B cell (primary cell): ENCODE measurements at regions not wholly inside any gene's neighbourhood (a gene's known extent, or its start where the extent isn't known, plus 50 kb on each side); places are given as distances from the start of the nearest gene placed in this dataset.

Experiments
- ATAC-seq: fragments of 200-7000 bp; cut with Tn5 transposase; one replicate; pipeline ENCODE4 v1.10.0; 2021; ENCODE audit warnings: low read depth, mild to moderate bottlenecking, moderate number of reproducible peaks, moderate library complexity
- CTCF ChIA-PET: fragments of 350-600 bp; sonication (Branson Sonifier 250); formaldehyde crosslinking; loops from one replicate; lab custom pipeline; 2021; ENCODE audit warnings: antibody characterized with exemption, inconsistent platforms; lab: Charles Lee
- POLR2A ChIA-PET: fragments of 350-600 bp; sonication (Branson Sonifier 250); formaldehyde crosslinking; loops from one replicate; lab custom pipeline; 2021; ENCODE audit warnings: antibody characterized with exemption; lab: Charles Lee
- DNase-seq: peaks from one replicate; pipeline ENCODE4 v3.0.0; 2013
- H2AFZ ChIP-seq: 2 replicates; pipeline ENCODE4 v1.6.1; 2012; ENCODE audit warnings: mild to moderate bottlenecking, low read depth, low read length; ENCODE audit not compliant: insufficient read depth, poor library complexity, severe bottlenecking
- H3K27ac ChIP-seq, 2 donors: 1 replicate in 1 of 2; 2 replicates in 1 of 2; pipeline ENCODE4 v1.5.1; 2012 to 2013; ENCODE audit warnings: low read length in 2 of 2, mild to moderate bottlenecking in 2 of 2, moderate library complexity in 1 of 2
- H3K27me3 ChIP-seq, 4 experiments: fragments of 200-600 bp in 1 of 4; sonication (generic) in 1 of 4; replicated peaks in 1 of 4; 1 replicate in 2 of 4; 2 replicates in 2 of 4; pipeline versions ENCODE4 v1.6.1 to v1.7.0; 2013 to 2016; ENCODE audit warnings: low read length in 3 of 4, mild to moderate bottlenecking in 2 of 4, mixed read lengths in 1 of 4, moderate library complexity in 1 of 4; ENCODE audit not compliant: insufficient read depth in 4 of 4, control insufficient read depth in 3 of 4; ENCODE audit errors: control extremely low read depth in 1 of 4
- H3K36me3 ChIP-seq, 2 experiments: replicated peaks in 1 of 2; 1 replicate in 1 of 2; 2 replicates in 1 of 2; pipeline versions ENCODE4 v1.6.1 to v1.7.1; 2013; ENCODE audit warnings: low read length in 1 of 2; ENCODE audit not compliant: insufficient read depth in 2 of 2, control insufficient read depth in 1 of 2; ENCODE audit errors: control extremely low read depth in 1 of 2, extremely low read depth in 1 of 2
- H3K4me1 ChIP-seq, 2 donors: fragments of 200-600 bp in 1 of 2; sonication (generic) in 1 of 2; 1 replicate in 1 of 2; 2 replicates in 1 of 2; pipeline versions ENCODE4 v1.5.1 to v1.6.1; 2013 to 2017; ENCODE audit warnings: low read length in 2 of 2; ENCODE audit not compliant: control insufficient read depth in 2 of 2, insufficient read depth in 2 of 2
- H3K4me2 ChIP-seq: replicated peaks from 2 replicates; pipeline ENCODE3; 2012; ENCODE audit warnings: mild to moderate bottlenecking, low read depth, low read length; ENCODE audit not compliant: poor library complexity, severe bottlenecking
- H3K4me3 ChIP-seq, 5 experiments: fragments of 200-600 bp in 1 of 5; sonication (generic) in 1 of 5; 1 replicate in 3 of 5; 2 replicates in 2 of 5; pipeline versions ENCODE4 v1.5.1 to v1.7.0; 2011 to 2016; ENCODE audit warnings: low read length in 4 of 5, mild to moderate bottlenecking in 4 of 5, low read depth in 2 of 5, control low read depth in 1 of 5, moderate library complexity in 1 of 5; ENCODE audit not compliant: insufficient read depth in 1 of 5; ENCODE audit errors: control extremely low read depth in 1 of 5, extremely low read depth in 1 of 5
- H3K79me2 ChIP-seq: fragments of 200-600 bp; sonication (generic); one replicate; pipeline ENCODE4 v1.6.0; 2016; ENCODE audit warnings: low read length; ENCODE audit not compliant: control insufficient read depth, insufficient read depth
- H3K9ac ChIP-seq: fragments of 200-600 bp; sonication (generic); 2 replicates; pipeline ENCODE4 v1.6.1; 2017; ENCODE audit warnings: mild to moderate bottlenecking, low read length, moderate library complexity
- H3K9me3 ChIP-seq, 3 donors: one replicate each; pipeline versions ENCODE4 v1.6.1 to v1.7.1; 2013; ENCODE audit warnings: low read length in 2 of 3; ENCODE audit not compliant: control insufficient read depth in 2 of 3, insufficient read depth in 1 of 3; ENCODE audit errors: control extremely low read depth in 1 of 3
- H4K20me1 ChIP-seq: 2 replicates; pipeline ENCODE4 v1.6.0; 2012; ENCODE audit warnings: mild to moderate bottlenecking, low read length; ENCODE audit not compliant: insufficient read depth, control insufficient read depth, poor library complexity, severe bottlenecking
- H3K27ac Mint-ChIP-seq: one replicate; pipeline ENCODE4 v1.8.0; 2021; ENCODE audit warnings: mixed read lengths
- H3K27me3 Mint-ChIP-seq: one replicate; pipeline ENCODE4 v1.8.0; 2021; ENCODE audit warnings: mixed read lengths
- H3K4me1 Mint-ChIP-seq: one replicate; pipeline ENCODE4 v1.8.0; 2021; ENCODE audit warnings: mixed read lengths
- H3K4me3 Mint-ChIP-seq: one replicate; pipeline ENCODE4 v1.8.0; 2021; ENCODE audit warnings: mixed read lengths
- H3K9me3 Mint-ChIP-seq: one replicate; pipeline ENCODE4 v1.8.0; 2022; ENCODE audit warnings: mixed read lengths; ENCODE audit not compliant: insufficient read depth
- EZH2 ChIP-seq: IDR thresholded peaks from 2 replicates; pipeline ENCODE4 v1.6.1; 2012; ENCODE audit warnings: borderline replicate concordance, low read depth, mild to moderate bottlenecking, moderate library complexity, low read length; ENCODE audit not compliant: insufficient read depth, poor library complexity, severe bottlenecking
- WGBS: methylation state at CpG from one replicate; pipeline ENCODE4 v1.1.5; 2013; ENCODE audit warnings: missing lambda C conversion rate; ENCODE audit not compliant: insufficient coverage; 5-methylcytosine and 5-hydroxymethylcytosine counted together
- intact Hi-C: fragments of 100-400 bp; cut with micrococcal nuclease; formaldehyde crosslinking; loops from one replicate; pipeline ENCODE4 v1.10.0; 2022
- TF ChIP-seq, protein P1 (sequence below): fragments of 200-600 bp; IDR thresholded peaks from one replicate; pipeline ENCODE4 v1.8.0; 2022; ENCODE audit warnings: antibody characterized with exemption, mild to moderate bottlenecking

DNA sequence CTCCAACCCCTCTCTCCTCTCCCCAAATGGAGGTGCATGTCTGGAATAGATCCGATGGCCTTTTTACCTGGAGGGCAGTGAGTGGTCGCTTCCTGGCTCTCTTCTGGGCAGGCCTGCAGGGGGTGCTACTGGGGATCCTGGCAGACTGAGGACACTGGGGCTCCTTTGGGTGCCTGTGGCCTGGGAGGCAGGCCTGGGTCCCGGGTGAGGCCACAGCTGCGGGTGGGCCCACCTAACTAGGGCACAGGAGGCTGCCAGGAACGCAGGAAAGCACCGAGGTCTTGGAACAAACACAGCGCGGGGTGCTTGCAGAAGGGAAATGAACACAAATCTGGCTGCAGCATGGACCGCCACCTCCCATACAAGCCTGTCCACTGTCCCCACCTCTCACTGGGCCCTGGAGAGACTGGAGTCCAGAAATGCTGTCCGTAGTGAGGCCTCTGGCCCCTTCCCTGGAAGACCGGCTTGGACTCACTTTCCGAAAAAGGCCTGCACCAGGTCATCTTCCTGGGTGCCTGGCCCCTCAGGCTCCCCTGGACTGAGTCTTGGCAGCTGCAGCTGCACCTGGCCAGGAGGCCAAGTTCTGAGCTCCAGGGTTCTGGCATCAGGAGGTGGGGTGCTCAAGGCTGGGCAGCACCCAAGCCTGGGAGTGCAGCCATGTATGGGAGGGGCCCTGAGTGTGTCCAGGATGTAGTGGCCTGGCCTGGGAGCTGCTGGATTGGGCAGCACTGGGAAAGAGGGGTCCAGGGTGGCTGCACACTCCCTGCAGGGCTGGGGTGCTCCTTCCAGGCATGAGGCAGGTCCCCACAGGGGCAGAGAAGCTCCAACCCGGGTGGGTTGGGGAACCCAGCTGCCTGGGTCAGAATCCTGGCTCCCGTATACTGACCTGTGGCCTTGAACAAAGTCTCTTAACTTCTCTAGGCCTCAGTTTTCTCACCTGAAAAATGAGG, 195.1 kb downstream of the IRF8 start:
- no peak overlapping the region for H3K4me3 ChIP-seq
- no peaks in the 10 kb centered on the region for H3K27me3 Mint-ChIP-seq
- peaks cover 12 to 13% of the 10 kb centered on the region in 2 donors for H3K4me1 ChIP-seq
- no peak overlapping the region for H3K4me3 Mint-ChIP-seq
- no peaks in the 10 kb centered on the region for H3K9me3 Mint-ChIP-seq
- no peak overlapping the region for H3K27ac ChIP-seq
- WGBS = 68% methylated on average over 14 of the region's 14 CpGs
- no peak overlapping the region for H2AFZ ChIP-seq
- intact Hi-C loops = no loop called here
- H3K27me3 ChIP-seq = no peaks in the 10 kb centered on the region
- H3K27ac Mint-ChIP-seq = no peak overlapping the region
- DNase-seq = no peak
- H3K36me3 ChIP-seq = no peaks in the 10 kb centered on the region
- CTCF ChIA-PET = no interaction called here
- H3K9ac ChIP-seq = no peak overlapping the region
- no peaks in the 10 kb centered on the region for H3K79me2 ChIP-seq
- POLR2A ChIA-PET = no interaction called here
- H3K4me2 ChIP-seq = no peak overlapping the region
- H3K4me1 Mint-ChIP-seq = peaks cover 15% of the 10 kb centered on the region
- H3K9me3 ChIP-seq = no peaks in the 10 kb centered on the region
- H4K20me1 ChIP-seq = no peaks in the 10 kb centered on the region
- TF ChIP-seq, protein P1, sequence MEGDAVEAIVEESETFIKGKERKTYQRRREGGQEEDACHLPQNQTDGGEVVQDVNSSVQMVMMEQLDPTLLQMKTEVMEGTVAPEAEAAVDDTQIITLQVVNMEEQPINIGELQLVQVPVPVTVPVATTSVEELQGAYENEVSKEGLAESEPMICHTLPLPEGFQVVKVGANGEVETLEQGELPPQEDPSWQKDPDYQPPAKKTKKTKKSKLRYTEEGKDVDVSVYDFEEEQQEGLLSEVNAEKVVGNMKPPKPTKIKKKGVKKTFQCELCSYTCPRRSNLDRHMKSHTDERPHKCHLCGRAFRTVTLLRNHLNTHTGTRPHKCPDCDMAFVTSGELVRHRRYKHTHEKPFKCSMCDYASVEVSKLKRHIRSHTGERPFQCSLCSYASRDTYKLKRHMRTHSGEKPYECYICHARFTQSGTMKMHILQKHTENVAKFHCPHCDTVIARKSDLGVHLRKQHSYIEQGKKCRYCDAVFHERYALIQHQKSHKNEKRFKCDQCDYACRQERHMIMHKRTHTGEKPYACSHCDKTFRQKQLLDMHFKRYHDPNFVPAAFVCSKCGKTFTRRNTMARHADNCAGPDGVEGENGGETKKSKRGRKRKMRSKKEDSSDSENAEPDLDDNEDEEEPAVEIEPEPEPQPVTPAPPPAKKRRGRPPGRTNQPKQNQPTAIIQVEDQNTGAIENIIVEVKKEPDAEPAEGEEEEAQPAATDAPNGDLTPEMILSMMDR = no peak
- TF ChIP-seq EZH2 = no peak
- no peak for ATAC-seq

DNA sequence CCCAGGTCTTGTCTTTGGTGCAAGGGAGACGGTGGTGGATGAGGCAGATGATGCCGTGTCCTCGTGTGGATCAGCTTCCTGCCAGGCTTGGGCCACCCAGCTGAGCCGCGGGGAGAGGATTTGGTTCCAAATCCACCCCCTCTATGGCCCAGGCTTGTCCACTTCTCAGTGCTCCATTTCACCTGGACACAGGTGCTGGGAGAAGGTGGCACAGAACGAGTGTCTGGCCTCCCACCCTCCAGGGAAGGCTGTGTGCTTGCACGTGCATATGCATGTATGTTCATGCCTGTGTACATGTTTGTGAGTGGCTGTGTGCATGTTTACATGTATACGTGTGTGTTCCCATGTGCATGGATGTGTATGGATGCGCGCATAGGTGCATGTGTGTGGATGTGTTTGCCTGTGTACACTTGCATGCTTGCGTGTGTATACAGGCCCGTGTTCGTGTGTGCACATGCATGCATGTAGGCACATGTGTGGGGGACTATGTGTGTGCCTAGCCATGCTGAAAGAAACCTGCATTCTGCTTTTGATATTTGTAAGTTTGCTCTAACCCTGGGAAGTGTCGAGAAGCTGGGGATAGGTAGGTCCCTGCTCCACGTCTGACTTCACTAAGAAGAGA, 196.3 kb downstream of the IRF8 start:
- POLR2A ChIA-PET = no interaction called here

More for the DNA sequence above, 196.3 kb downstream of the IRF8 start:
- Histone ChIP-seq H3K9ac (no peak overlapping the region), H3K27ac (no peak overlapping the region), H3K79me2 (no peaks in the 10 kb centered on the region), H3K36me3 (no peaks in the 10 kb centered on the region), H3K4me1 (peaks cover under 1 to 1% of the 10 kb centered on the region in 2 donors), H3K4me2 (no peak overlapping the region), H4K20me1 (no peaks in the 10 kb centered on the region), H3K27me3 (no peaks in the 10 kb centered on the region), H3K9me3 (no peaks in the 10 kb centered on the region), H3K4me3 (no peak overlapping the region), H2AFZ (no peak overlapping the region)
- DNase-seq (no peak), ATAC-seq (no peak)
- CTCF ChIA-PET = no interaction called here
- TF ChIP-seq, protein P1 = no peak
- Mint-ChIP-seq H3K27me3 (no peaks in the 10 kb centered on the region), H3K9me3 (no peaks in the 10 kb centered on the region), H3K4me1 (peaks cover 3% of the 10 kb centered on the region), H3K4me3 (no peak overlapping the region), H3K27ac (no peak overlapping the region)
- intact Hi-C loops = no loop called here
- 69% methylated on average over 12 of the region's 15 CpGs for WGBS
